GM19455 (cell line): ENCODE measurements at regions not wholly inside any gene's neighbourhood (a gene's known extent, or its start where the extent isn't known, plus 50 kb on each side); places are given as distances from the start of the nearest gene placed in this dataset.
"Not testable (repeated sequence)": the region's sequence is repeated elsewhere in the genome, so short reads cannot be mapped to it uniquely, and the experiment has no call there.

Experiments
- ATAC-seq: cut with Tn5 transposase; IDR thresholded peaks from one replicate; pipeline ENCODE4 v1.9.1; 2021; ENCODE audit not compliant: unreplicated experiment

GRCh38 chr1:157272729-157273524 is 134.7 kb upstream of the ETV3 start:
- no peak for ATAC-seq

- ATAC-seq, result no peak
These were observed 134.1 kb upstream of the ETV3 start for GRCh38 chr1:157272264-157272663.

- no peak for ATAC-seq
These were observed 132.6 kb upstream of the ETV3 start for GRCh38 chr1:157270705-157271274.

DNA sequence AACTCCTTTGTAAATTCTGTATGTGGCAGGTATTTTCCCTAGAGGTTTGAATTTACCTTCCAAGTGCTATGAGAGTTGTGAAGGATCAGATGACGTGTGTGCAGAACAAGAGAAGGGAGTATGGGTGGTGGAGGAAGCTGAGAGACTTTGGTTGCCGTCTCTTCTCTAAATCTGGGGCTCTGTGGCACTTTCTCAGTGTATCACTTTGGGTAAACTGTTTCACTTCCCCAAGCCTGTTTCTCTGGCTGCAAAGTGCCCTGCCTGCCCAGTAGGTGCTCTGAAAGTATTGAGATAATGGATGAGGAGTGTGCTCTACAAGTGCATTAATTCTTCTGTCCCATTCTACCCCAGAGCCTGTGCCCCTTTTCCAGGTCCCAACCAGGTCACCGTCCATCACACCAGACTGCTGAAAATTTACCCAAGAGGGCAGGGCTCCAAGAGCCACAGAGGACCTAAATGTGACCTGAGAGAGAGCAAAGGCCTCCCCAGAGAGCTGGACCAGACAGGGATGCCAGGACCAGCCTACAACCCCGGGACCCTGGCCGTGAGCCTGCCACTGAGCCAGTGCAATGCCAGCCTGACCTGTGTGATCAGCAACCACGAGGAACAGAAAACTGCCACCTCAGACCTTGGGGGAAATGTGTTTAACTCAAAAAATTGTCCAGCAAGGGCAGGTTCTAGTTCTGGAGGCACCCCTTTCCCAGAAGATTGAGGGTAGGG is 131.6 kb upstream of the ETV3 start:
- ATAC-seq, result no peak

DNA sequence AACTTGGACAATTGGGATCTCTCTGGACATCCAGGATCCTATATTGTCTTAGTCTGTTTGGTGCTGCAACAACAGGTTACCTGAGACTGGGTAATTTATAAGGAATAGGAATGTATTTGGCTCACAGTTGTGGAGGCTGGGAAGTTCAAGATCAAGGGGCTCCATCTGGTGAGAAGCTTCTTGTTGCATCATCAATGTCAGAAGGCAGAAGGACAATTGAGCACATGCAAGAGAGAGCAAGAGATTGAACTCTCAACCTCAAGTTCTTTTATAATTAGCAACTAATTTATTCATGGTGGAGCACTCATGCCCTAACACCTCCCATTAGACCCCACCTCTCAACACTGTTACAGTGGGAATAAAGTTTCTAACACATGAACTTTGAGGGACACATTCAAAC is 124.7 kb upstream of the ETV3 start:
- ATAC-seq, result no peak

DNA sequence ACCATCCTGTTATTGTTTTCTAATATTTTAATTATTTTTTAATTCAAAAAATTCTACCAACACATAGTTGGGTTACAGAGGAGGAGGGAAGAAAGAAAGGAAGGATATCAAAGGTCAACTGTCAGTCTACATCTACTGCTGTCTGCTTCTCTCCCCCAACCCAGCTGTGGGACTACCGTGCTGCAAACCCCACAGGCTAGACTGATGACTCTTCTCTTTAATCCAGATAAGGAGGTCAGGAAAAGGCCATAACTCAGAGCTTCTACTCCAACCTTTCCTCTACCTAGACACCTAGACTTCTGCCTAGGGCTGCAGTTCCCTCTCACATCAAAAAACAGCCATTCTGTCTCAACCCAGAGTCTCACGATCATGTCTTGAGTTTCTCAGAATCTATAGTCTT is 124.2 kb upstream of the ETV3 start:
- ATAC-seq, result no peak

DNA sequence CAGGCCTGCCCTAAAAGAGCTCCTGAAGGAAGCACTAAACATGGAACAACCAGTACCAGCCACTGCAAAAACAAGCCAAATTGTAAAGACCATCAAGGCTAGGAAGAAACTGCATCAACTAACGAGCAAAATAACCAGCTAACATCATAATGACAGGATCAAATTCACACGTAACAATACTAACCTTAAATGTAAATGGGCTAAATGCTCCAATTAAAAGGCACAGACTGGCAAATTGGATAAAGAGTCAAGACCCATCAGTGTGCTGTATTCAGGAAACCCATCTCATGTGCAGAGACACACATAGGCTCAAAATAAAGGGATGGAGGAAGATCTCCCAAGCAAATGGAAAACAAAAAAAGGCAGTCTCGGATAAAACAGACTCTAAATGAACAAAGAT is 117.7 kb upstream of the ETV3 start:
- not testable (repeated sequence) for ATAC-seq

- not testable (repeated sequence) for ATAC-seq
These were observed 116.0 kb upstream of the ETV3 start for GRCh38 chr1:157254183-157254582.

GRCh38 chr1:157252473-157252872 is 114.3 kb upstream of the ETV3 start:
- ATAC-seq, result no peak

DNA sequence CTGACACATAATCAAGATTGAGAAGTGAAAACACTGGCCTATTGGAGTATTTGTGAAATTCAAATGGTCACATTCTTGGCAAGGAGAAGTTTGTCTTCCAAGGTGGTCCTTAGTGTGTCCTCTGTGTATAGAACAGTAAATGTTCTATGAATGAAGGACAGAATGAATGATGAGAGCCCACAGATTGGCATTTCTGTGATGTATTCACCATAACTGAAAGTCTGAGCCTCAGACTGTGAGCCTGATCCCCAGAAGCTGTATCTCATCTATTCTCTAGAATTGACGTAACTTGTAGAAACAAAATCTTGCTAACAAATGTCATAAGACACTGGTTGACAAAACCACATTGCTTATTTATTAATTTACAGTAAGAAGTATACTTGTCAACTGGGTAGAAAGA is 111.5 kb upstream of the ETV3 start:
- no peak for ATAC-seq

GRCh38 chr1:157249326-157249725 is 111.1 kb upstream of the ETV3 start:
- no peak for ATAC-seq

DNA sequence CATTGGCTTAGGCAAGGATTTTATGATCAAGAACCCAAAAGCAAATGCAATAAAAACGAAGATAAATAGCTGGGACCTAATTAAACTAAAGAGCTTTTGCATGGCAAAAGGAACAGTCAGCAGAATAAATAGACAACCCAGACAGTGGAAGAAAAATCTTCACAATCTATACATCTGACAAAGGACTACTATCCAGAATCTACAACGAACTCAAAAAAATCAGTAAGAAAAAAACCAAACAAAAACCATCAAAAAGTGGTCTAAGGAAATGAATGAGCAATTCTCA is 109.5 kb upstream of the ETV3 start:
- ATAC-seq, result not testable (repeated sequence)

DNA sequence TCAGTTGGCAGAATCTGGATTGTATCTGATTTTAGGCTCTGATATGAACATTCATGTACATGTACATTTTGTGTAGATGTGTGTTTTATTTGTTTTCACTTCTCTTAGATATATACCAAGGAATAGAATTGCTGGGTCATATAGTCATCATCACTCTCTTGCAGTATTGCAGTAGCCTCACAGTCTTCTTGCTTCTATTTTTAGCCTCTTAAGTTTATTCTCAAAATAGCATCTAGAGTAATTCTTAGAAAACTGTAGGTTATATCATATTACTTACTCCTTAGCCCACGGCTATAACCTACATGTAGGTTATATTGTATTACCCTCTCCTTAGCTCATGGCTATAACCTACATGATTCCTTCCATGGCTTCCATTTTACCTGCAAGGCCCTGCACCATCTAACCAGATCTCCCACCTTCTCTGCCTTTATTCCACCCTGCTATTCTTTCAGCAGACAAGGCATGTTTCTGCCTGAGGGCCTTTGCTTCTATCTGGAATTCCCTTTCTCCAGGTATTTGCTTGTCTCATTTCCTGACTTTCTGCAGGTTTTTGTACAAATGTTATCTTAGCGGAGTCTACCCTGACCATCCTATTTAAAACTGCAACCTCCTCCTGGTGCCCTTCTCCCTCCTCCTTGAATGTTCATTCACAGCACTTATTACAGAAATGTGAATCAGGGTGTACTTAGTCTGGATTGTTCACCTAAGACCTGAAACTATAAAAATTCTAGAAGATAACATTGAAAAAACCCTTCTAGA is 109.0 kb upstream of the ETV3 start:
- ATAC-seq, result no peak

GRCh38 chr1:157245823-157246222 is 107.6 kb upstream of the ETV3 start:
- ATAC-seq, result no peak

DNA sequence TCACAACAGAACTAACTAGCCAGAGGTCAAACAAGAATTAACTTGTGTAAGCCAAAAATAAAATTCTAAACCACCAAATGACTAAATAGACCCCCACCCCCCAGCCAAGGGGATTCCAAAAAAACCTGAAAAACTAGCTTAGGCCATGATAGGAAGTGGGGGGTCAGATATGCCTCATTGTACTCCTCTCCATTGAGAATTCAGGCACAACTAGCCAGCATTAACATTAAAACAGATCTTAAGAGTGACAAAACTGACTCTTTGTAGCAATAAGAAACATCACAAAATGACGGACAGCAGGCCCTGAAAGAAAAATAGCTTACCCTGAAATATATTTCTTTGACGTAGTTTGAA is 103.0 kb upstream of the ETV3 start:
- no peak for ATAC-seq

DNA sequence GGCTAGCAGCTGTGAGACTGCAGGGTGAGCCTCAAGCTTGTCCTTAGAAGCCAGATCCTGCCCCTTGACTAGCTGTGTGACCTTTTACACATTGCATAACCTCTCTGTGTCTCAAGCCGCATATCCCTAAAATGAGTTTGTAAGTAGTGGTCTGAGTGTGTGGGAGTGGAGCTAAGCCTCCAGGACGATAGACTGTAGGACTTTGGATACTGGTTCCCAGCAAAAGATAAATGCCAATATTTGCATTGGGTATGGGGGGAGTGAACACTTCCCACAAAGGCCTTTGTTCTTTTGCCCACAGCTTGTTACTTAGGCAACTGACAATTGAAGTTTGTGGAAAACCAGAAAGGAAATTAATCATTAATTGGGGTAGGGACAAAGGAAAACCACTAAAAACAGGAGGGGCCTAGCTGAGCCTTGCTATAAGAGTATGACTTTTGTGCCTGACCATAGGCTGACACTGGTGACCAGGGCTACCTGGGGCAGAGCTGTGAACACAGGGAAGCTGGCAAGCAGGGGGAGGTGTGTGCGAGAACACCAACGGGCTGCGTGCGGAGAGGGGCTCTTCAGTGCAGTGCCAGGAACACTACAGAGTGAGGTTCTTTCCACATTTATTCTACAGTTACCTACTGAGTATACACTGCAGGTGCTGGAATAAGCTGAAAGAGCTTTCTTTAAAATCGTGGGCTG is 102.4 kb upstream of the ETV3 start:
- no peak for ATAC-seq

DNA sequence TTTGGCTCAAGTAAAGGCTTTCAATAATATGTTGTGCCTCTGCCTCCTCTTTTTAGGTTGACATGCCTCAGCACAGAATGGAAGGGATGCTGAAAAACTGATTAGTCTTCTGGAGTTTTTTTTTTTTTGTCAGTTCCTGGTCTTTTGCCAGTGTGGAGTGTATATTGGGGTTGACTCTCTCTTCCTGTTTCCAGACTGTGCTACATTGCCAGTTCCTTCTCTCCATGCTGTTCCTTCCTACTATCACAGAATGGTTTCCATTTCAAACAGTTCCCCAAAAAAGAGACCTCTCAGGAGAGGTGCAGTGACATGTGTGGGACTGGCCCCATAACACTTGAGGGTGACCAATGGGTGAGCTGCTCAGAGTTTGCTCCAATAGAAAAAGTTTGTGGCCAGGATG is 101.7 kb upstream of the ETV3 start:
- ATAC-seq, result no peak

DNA sequence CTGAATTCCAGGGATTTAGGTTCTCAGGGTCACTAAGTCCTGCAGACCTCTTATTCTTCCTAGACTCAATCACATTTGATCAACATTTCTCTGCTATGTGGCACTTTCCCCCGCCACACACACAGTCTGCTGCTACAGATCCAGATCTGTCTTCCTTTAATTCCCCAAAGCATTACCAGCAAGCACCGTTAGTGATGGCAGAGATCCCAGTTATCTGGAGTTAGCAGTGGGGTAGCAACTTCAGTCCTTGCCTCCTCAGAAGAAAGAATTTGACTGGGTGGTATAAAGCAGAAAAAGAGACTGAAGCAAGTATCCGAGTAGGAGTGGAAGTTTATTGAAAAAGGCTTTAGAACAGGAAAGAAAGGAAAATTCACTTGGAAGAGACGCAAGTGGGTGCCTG is 100.4 kb upstream of the ETV3 start:
- ATAC-seq, result no peak

- ATAC-seq, result no peak
These were observed 99.8 kb upstream of the ETV3 start for GRCh38 chr1:157237981-157238380.

DNA sequence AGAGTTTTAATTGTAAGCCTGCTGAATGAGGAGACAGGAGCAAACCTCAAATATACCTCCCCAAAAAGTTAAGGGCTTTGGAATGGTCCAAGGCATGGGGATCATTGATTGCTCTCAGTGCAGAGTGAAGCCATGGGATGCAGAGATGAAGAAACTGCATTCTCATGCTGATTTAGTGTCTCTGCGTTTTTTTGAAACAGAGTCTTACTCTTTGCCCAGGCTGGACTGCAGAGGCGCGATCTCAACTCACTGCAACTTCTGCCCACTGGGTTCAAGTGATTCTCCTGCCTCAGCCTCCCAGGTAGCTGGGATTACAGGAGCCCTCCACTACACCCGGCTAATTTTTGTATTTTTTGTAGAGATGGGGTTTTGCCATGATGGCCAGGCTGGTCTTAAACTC is 99.3 kb upstream of the ETV3 start:
- ATAC-seq, result no peak

GRCh38 chr1:157236072-157236471 is 97.9 kb upstream of the ETV3 start:
- ATAC-seq, result no peak
